ENCODE measurements at regions not wholly inside any gene's neighbourhood (a gene's known extent, or its start where the extent isn't known, plus 50 kb on each side); places are given as distances from the start of the nearest gene placed in this dataset.
A peak's percentile ranks its signal among the peaks of the same experiment; 100 is the strongest.
"Not testable (repeated sequence)": the region's sequence is repeated elsewhere in the genome, so short reads cannot be mapped to it uniquely, and the experiment has no call there.

- TF ChIP-seq MLX (CRISPR knock-in tag; IDR thresholded peaks at IDR 0.05) = no peak
- no peak for TF ChIP-seq FOXJ3 (CRISPR knock-in tag; IDR thresholded peaks at IDR 0.05; ENCODE audit: borderline replicate concordance)
- TF ChIP-seq ATF6 (CRISPR knock-in tag; IDR thresholded peaks at IDR 0.05) = no peak
These were observed 847.7 kb downstream of the EPHA3 start (continued) for GRCh38 chr3:89955156-89955555.

- peaks cover 15% of the 10 kb centered on the region for H3K36me3 Mint-ChIP-seq
- TF ChIP-seq FOXK1 (CRISPR knock-in tag; IDR thresholded peaks at IDR 0.05) = no peak
- peaks cover 11% of the 10 kb centered on the region for H3K4me1 Mint-ChIP-seq
- ATAC-seq (no peak), DNase-seq (ENCODE audit: low spot score) (no peak)
- H3K27ac Mint-ChIP-seq = no peak overlapping the region
- ChIA-PET CTCF (interaction anchor here (1.4 kb wide), 1 partner anchor 134 kb away, joined by 3 read pairs; no protein-coding TSS in a partner anchor), POLR2A (no interaction called here)
- H3K27me3 Mint-ChIP-seq (ENCODE audit: low read depth) = no peaks in the 10 kb centered on the region; the same call in 1 of the 2 replicates
- peaks cover 20% of the 10 kb centered on the region for H3K9me3 Mint-ChIP-seq
- no peak overlapping the region for H3K4me3 Mint-ChIP-seq
These were observed 850.0 kb downstream of the EPHA3 start for GRCh38 chr3:89957451-89957850.

GRCh38 chr3:89958163-89958562 is 850.7 kb downstream of the EPHA3 start:
- POLR2A ChIA-PET; H3K27ac Mint-ChIP-seq; H3K4me3 Mint-ChIP-seq; H3K27me3 Mint-ChIP-seq (ENCODE audit: low read depth); ATAC-seq: not testable (repeated sequence)
- TF ChIP-seq ZNF281 (CRISPR knock-in tag; IDR thresholded peaks at IDR 0.05) (peak; percentile 37; the same call in 1 of the 2 replicates), FOXP1 (CRISPR knock-in tag; IDR thresholded peaks at IDR 0.05; ENCODE audit: borderline replicate concordance) (peak; percentile 76; the same call in 1 of the 2 replicates), MAX (CRISPR knock-in tag; IDR thresholded peaks at IDR 0.05) (0 out of 2 replicates have a peak, but pooled peaks have one; percentile 8), FOXK1 (CRISPR knock-in tag; IDR thresholded peaks at IDR 0.05) (0 out of 2 replicates have a peak, but pooled peaks have one; percentile 18)
- DNase-seq (ENCODE audit: low spot score) = peak; percentile 52
- H3K9me3 Mint-ChIP-seq = peaks cover 24% of the 10 kb centered on the region
- peaks cover 20% of the 10 kb centered on the region for H3K36me3 Mint-ChIP-seq
- H3K4me1 Mint-ChIP-seq = peaks cover 11% of the 10 kb centered on the region
- CTCF ChIA-PET = interaction anchor here (1.4 kb wide), 1 partner anchor 133 kb away, joined by 3 read pairs; no protein-coding TSS in a partner anchor

GRCh38 chr3:89964347-89964746 is 856.9 kb downstream of the EPHA3 start:
- no peak for DNase-seq (ENCODE audit: low spot score)
- Mint-ChIP-seq H3K36me3 (peaks cover 16% of the 10 kb centered on the region), H3K4me1 (no peaks in the 10 kb centered on the region), H3K27ac (no peak overlapping the region), H3K4me3 (no peak overlapping the region), H3K9me3 (peaks cover 27% of the 10 kb centered on the region), H3K27me3 (ENCODE audit: low read depth) (no peaks in the 10 kb centered on the region)
- ChIA-PET POLR2A (no interaction called here), CTCF (no interaction called here)
- TF ChIP-seq NR3C1 (CRISPR knock-in tag; conservative IDR thresholded peaks at IDR 0.05; ENCODE audit: low read depth) = no peak
- TF ChIP-seq ZNF671 (CRISPR knock-in tag; IDR thresholded peaks at IDR 0.05) = no peak
- TF ChIP-seq NR2C2 (CRISPR knock-in tag; IDR thresholded peaks at IDR 0.05) = no peak
- no peak for TF ChIP-seq ZBTB21 (CRISPR knock-in tag; IDR thresholded peaks at IDR 0.05; ENCODE audit: borderline replicate concordance)
- TF ChIP-seq GTF2I (CRISPR knock-in tag; conservative IDR thresholded peaks at IDR 0.05) = no peak
- TF ChIP-seq ZNF121 (CRISPR knock-in tag; IDR thresholded peaks at IDR 0.05) = no peak
- no peak for TF ChIP-seq MXD4 (CRISPR knock-in tag; IDR thresholded peaks at IDR 0.05; ENCODE audit: borderline replicate concordance)
- no peak for ATAC-seq

All from WTC11 (cell line).